ENCODE measurements at regions not wholly inside any gene's neighbourhood (a gene's known extent, or its start where the extent isn't known, plus 50 kb on each side); places are given as distances from the start of the nearest gene placed in this dataset.

GRCh38 chr3:194906229-194906629 is 220.5 kb downstream of the FAM43A start:
- Histone ChIP-seq H3K4me3 (no peak overlapping the region), H3K4me1 (ENCODE audit: insufficient read depth) (no peaks in the 10 kb centered on the region), H3K4me2 (no peak overlapping the region), H3K79me2 (replicated peaks; ENCODE audit: insufficient read depth) (no peaks in the 10 kb centered on the region), H3K9me2 (ENCODE audit: insufficient read depth) (no peaks in the 10 kb centered on the region), H2AFZ (no peak overlapping the region), H4K20me1 (replicated peaks; ENCODE audit: insufficient read depth) (no peaks in the 10 kb centered on the region; the same call in 1 of the 2 replicates), H3K36me3 (ENCODE audit: insufficient read depth) (peaks cover 6% of the 10 kb centered on the region; the same call in 1 of the 2 replicates), H3F3A (replicated peaks; ENCODE audit: low read depth) (no peaks in the 10 kb centered on the region), H3K27me3 (ENCODE audit: insufficient read depth) (no peaks in the 10 kb centered on the region), H3K27ac (ENCODE audit: low read depth) (no peak overlapping the region)
- Mint-ChIP-seq H3K9me3 (peaks cover 21% of the 10 kb centered on the region), H3K27ac (no peak overlapping the region), H3K4me1 (no peaks in the 10 kb centered on the region), H3K36me3 (ENCODE audit: low read depth) (peaks cover 5% of the 10 kb centered on the region; the same call in 2 of the 3 replicates), H3K4me3 (no peak overlapping the region), H3K27me3 (ENCODE audit: insufficient read depth, low read depth, poor library complexity) (peaks cover 6% of the 10 kb centered on the region)
- DNase-seq (ENCODE audit: low spot score) (no peak), ATAC-seq (no peak)
- no peak for TF ChIP-seq ZNF114 (CRISPR knock-in tag; IDR thresholded peaks at IDR 0.05)
- no peak for TF ChIP-seq ZNF462 (CRISPR knock-in tag; IDR thresholded peaks at IDR 0.05)
- no peak for TF ChIP-seq EZH2 (IDR thresholded peaks at IDR 0.05; ENCODE audit: low read depth, unreplicated experiment)
- TF ChIP-seq EZH2phosphoT487 (IDR thresholded peaks at IDR 0.05; ENCODE audit: unreplicated experiment), result no peak
- no peak for TF ChIP-seq JUNB (IDR thresholded peaks at IDR 0.05; ENCODE audit: unreplicated experiment)
- TF ChIP-seq STAT1 (IDR thresholded peaks at IDR 0.05; ENCODE audit: unreplicated experiment), result no peak
- no peak for TF ChIP-seq CTCF (conservative IDR thresholded peaks at IDR 0.05; ENCODE audit: low read depth in 2 of 2)
- TF ChIP-seq, protein P1, sequence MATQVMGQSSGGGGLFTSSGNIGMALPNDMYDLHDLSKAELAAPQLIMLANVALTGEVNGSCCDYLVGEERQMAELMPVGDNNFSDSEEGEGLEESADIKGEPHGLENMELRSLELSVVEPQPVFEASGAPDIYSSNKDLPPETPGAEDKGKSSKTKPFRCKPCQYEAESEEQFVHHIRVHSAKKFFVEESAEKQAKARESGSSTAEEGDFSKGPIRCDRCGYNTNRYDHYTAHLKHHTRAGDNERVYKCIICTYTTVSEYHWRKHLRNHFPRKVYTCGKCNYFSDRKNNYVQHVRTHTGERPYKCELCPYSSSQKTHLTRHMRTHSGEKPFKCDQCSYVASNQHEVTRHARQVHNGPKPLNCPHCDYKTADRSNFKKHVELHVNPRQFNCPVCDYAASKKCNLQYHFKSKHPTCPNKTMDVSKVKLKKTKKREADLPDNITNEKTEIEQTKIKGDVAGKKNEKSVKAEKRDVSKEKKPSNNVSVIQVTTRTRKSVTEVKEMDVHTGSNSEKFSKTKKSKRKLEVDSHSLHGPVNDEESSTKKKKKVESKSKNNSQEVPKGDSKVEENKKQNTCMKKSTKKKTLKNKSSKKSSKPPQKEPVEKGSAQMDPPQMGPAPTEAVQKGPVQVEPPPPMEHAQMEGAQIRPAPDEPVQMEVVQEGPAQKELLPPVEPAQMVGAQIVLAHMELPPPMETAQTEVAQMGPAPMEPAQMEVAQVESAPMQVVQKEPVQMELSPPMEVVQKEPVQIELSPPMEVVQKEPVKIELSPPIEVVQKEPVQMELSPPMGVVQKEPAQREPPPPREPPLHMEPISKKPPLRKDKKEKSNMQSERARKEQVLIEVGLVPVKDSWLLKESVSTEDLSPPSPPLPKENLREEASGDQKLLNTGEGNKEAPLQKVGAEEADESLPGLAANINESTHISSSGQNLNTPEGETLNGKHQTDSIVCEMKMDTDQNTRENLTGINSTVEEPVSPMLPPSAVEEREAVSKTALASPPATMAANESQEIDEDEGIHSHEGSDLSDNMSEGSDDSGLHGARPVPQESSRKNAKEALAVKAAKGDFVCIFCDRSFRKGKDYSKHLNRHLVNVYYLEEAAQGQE (IDR thresholded peaks at IDR 0.05; ENCODE audit: unreplicated experiment), result no peak
- TF ChIP-seq NANOG (IDR thresholded peaks at IDR 0.05; ENCODE audit: borderline replicate concordance), result no peak
- TF ChIP-seq ZNF331 (CRISPR knock-in tag; IDR thresholded peaks at IDR 0.05; ENCODE audit: low read depth), result no peak
- no peak for TF ChIP-seq CREB1 (CRISPR knock-in tag; IDR thresholded peaks at IDR 0.05; ENCODE audit: low read depth)
- TF ChIP-seq, protein P2, sequence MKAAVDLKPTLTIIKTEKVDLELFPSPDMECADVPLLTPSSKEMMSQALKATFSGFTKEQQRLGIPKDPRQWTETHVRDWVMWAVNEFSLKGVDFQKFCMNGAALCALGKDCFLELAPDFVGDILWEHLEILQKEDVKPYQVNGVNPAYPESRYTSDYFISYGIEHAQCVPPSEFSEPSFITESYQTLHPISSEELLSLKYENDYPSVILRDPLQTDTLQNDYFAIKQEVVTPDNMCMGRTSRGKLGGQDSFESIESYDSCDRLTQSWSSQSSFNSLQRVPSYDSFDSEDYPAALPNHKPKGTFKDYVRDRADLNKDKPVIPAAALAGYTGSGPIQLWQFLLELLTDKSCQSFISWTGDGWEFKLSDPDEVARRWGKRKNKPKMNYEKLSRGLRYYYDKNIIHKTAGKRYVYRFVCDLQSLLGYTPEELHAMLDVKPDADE (IDR thresholded peaks at IDR 0.05), result no peak
- no peak for TF ChIP-seq POLR2AphosphoS5 (IDR thresholded peaks at IDR 0.05; ENCODE audit: low read depth)

Data from GM23338 (cell line).